ENCODE measurements at regions not wholly inside any gene's neighbourhood (a gene's known extent, or its start where the extent isn't known, plus 50 kb on each side); places are given as distances from the start of the nearest gene placed in this dataset.

DNA sequence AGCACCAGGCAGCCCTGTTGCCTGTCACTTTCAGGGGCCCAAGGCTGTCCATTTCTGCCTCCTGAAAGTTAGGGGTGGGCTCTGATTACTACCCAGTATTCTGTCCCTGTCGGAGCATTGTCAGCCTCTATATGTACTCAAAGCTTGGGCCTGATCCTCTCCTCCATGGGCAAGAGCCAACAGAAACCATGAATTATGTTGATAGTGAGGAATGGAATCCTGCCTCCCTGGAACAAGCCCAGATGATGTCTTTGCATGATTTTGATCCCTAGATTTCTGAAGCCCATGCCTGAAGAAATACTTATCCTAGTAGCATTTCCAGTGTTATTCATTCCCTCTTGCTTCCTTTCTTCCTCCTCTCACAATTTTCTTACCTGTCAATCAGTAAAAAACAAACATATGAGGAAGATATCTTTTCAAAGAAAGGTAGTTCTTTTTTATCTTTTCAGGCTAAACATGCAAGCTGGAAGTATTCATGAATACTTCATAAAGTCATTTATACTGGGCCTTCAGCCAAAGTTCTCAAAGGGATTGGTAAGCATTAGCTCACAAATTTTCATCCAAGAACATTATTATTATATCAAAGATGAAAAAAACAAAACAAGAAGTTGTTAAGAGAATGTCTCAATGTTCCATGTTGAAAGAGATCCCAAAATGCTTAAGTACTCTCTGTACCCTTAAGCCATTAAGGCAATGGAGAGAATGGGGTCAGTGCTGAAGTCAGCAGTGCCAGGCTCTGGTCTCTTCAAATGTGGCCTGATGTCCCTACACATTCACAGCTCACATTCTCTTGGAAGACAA lies 171.7 kb downstream of the NHLRC3 start (continued):
- TF ChIP-seq, protein P1, sequence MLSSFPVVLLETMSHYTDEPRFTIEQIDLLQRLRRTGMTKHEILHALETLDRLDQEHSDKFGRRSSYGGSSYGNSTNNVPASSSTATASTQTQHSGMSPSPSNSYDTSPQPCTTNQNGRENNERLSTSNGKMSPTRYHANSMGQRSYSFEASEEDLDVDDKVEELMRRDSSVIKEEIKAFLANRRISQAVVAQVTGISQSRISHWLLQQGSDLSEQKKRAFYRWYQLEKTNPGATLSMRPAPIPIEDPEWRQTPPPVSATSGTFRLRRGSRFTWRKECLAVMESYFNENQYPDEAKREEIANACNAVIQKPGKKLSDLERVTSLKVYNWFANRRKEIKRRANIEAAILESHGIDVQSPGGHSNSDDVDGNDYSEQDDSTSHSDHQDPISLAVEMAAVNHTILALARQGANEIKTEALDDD (IDR thresholded peaks at IDR 0.05), result no peak
- TF ChIP-seq RREB1 (CRISPR knock-in tag; IDR thresholded peaks at IDR 0.05), result no peak
- no peak for TF ChIP-seq PHF21A (IDR thresholded peaks at IDR 0.05; ENCODE audit: borderline replicate concordance, low read depth)
- no peak for TF ChIP-seq ARID2 (IDR thresholded peaks at IDR 0.05)
- no peak for TF ChIP-seq CTCFL (IDR thresholded peaks at IDR 0.05; ENCODE audit: borderline replicate concordance, insufficient read depth, low read depth, low read length, poor library complexity, severe bottlenecking)
